Mesenchymal stem cell (in vitro differentiated cells and primary cell): ENCODE measurements at regions not wholly inside any gene's neighbourhood (a gene's known extent, or its start where the extent isn't known, plus 50 kb on each side); places are given as distances from the start of the nearest gene placed in this dataset.

Source experiments
- DNase-seq: peaks from one replicate; pipeline ENCODE4 v3.0.0-alpha.2; 2013
- H2AFZ ChIP-seq: one replicate; pipeline ENCODE4 v1.6.1; 2013; ENCODE audit warnings: low read depth, mild to moderate bottlenecking, control low read depth, inconsistent platforms, low read length, moderate library complexity
- H2AK5ac ChIP-seq: 2 replicates; pipeline ENCODE4 v1.6.1; 2013; ENCODE audit warnings: low read length, moderate library complexity, mild to moderate bottlenecking, inconsistent platforms; ENCODE audit not compliant: severe bottlenecking
- H2BK120ac ChIP-seq: one replicate; pipeline ENCODE4 v1.6.1; 2013; ENCODE audit warnings: low read depth, mild to moderate bottlenecking, inconsistent platforms, low read length, moderate library complexity
- H2BK12ac ChIP-seq, 2 experiments: one replicate each; pipeline ENCODE4 v1.6.1; 2013; ENCODE audit warnings: inconsistent platforms in 2 of 2, low read length in 2 of 2, mild to moderate bottlenecking in 2 of 2, moderate library complexity in 2 of 2, control low read depth in 1 of 2
- H2BK15ac ChIP-seq: one replicate; pipeline ENCODE4 v1.6.1; 2013; ENCODE audit warnings: mild to moderate bottlenecking, low read depth, inconsistent platforms; ENCODE audit not compliant: poor library complexity, severe bottlenecking
- H2BK5ac ChIP-seq: 2 replicates; pipeline ENCODE4 v1.6.1; 2013; ENCODE audit warnings: low read depth, mild to moderate bottlenecking, low read length, control low read depth, inconsistent platforms; ENCODE audit not compliant: poor library complexity, severe bottlenecking
- H3K14ac ChIP-seq, 2 experiments: one replicate each; pipeline ENCODE4 v1.6.1; 2013; ENCODE audit warnings: inconsistent platforms in 2 of 2, low read length in 2 of 2, control low read depth in 1 of 2, mild to moderate bottlenecking in 1 of 2, moderate library complexity in 1 of 2
- H3K18ac ChIP-seq, 2 experiments: one replicate each; pipeline ENCODE4 v1.6.1; 2013; ENCODE audit warnings: inconsistent platforms in 2 of 2, low read length in 2 of 2, control low read depth in 1 of 2, low read depth in 1 of 2, mild to moderate bottlenecking in 1 of 2
- H3K23ac ChIP-seq, 2 experiments: one replicate each; pipeline ENCODE4 v1.6.1; 2013; ENCODE audit warnings: inconsistent platforms in 2 of 2, low read length in 2 of 2, mild to moderate bottlenecking in 2 of 2, moderate library complexity in 2 of 2, control low read depth in 1 of 2
- H3K27ac ChIP-seq: 2 replicates; pipeline ENCODE4 v1.5.1; 2013; ENCODE audit warnings: mild to moderate bottlenecking, moderate library complexity, low read length, control low read depth, inconsistent platforms; ENCODE audit not compliant: poor library complexity, severe bottlenecking
- H3K27me3 ChIP-seq, 2 experiments: 2 replicates each; pipeline versions ENCODE4 v1.6.1 to v1.7.0; 2013; ENCODE audit warnings: low read length in 2 of 2, mild to moderate bottlenecking in 2 of 2, moderate library complexity in 2 of 2, control low read depth in 1 of 2, inconsistent platforms in 1 of 2; ENCODE audit not compliant: control insufficient read depth in 1 of 2, insufficient read depth in 1 of 2
- H3K36me3 ChIP-seq, 2 experiments: 2 replicates each; pipeline versions ENCODE4 v1.6.1 to v1.7.0; 2013; ENCODE audit warnings: low read length in 2 of 2, control low read depth in 1 of 2, inconsistent platforms in 1 of 2, low read depth in 1 of 2, mild to moderate bottlenecking in 1 of 2; ENCODE audit not compliant: insufficient read depth in 2 of 2, control insufficient read depth in 1 of 2
- H3K4ac ChIP-seq, 2 experiments: one replicate each; pipeline ENCODE4 v1.6.1; 2013; ENCODE audit warnings: inconsistent platforms in 2 of 2, low read length in 2 of 2, mild to moderate bottlenecking in 2 of 2, moderate library complexity in 2 of 2, control low read depth in 1 of 2, low read depth in 1 of 2
- H3K4me1 ChIP-seq: 2 replicates; pipeline ENCODE4 v1.6.1; 2013; ENCODE audit warnings: low read depth, low read length, control low read depth; ENCODE audit not compliant: control insufficient read depth, insufficient read depth
- H3K4me2 ChIP-seq: 2 replicates; pipeline ENCODE4 v1.6.1; 2013; ENCODE audit warnings: low read length, mild to moderate bottlenecking, inconsistent platforms; ENCODE audit not compliant: poor library complexity, severe bottlenecking
- H3K4me3 ChIP-seq, 2 experiments: 2 replicates each; pipeline versions ENCODE4 v1.5.1 to v1.7.0; 2013; ENCODE audit warnings: low read length in 2 of 2, mild to moderate bottlenecking in 2 of 2, control low read depth in 1 of 2, low read depth in 1 of 2; ENCODE audit not compliant: insufficient read depth in 1 of 2
- H3K79me1 ChIP-seq: replicated peaks from 2 replicates; pipeline ENCODE4 v1.6.1; 2013; ENCODE audit warnings: mild to moderate bottlenecking, control low read depth, low read length, inconsistent platforms; ENCODE audit not compliant: poor library complexity, severe bottlenecking
- H3K9ac ChIP-seq: 2 replicates; pipeline ENCODE4 v1.7.0; 2013; ENCODE audit warnings: mild to moderate bottlenecking, low read length, moderate library complexity
- H3K9me3 ChIP-seq: 2 replicates; pipeline ENCODE4 v1.7.0; 2013; ENCODE audit warnings: mild to moderate bottlenecking, low read length; ENCODE audit not compliant: control insufficient read depth
- H4K8ac ChIP-seq: one replicate; pipeline ENCODE4 v1.6.1; 2013; ENCODE audit warnings: inconsistent platforms, mild to moderate bottlenecking, low read length, moderate library complexity
- H4K91ac ChIP-seq: one replicate; pipeline ENCODE4 v1.6.1; 2013; ENCODE audit warnings: mild to moderate bottlenecking, low read length, inconsistent platforms
- WGBS: methylation state at CpG from one replicate; pipeline ENCODE4 v1.1.7; 2013; ENCODE audit warnings: mixed read lengths; 5-methylcytosine and 5-hydroxymethylcytosine counted together

- Histone ChIP-seq H2BK120ac (no peak overlapping the region), H3K4ac (no peak overlapping the region), H3K79me1 (no peaks in the 10 kb centered on the region), H2BK12ac (no peak overlapping the region), H3K18ac (no peak overlapping the region), H3K14ac (no peak overlapping the region), H2BK5ac (no peak overlapping the region), H4K8ac (no peak overlapping the region), H3K9ac (no peak overlapping the region), H3K23ac (no peak overlapping the region), H3K4me3 (no peak overlapping the region), H2AFZ (no peak overlapping the region), H3K4me2 (no peak overlapping the region), H2AK5ac (no peak overlapping the region), H2BK15ac (no peak overlapping the region), H3K27ac (no peak overlapping the region), H3K27me3 (peaks cover 0 to 16% of the 10 kb centered on the region in 2 experiments), H3K36me3 (no peaks in the 10 kb centered on the region), H3K4me1 (no peaks in the 10 kb centered on the region), H3K9me3 (peaks cover 15% of the 10 kb centered on the region), H4K91ac (no peak overlapping the region)
- no peak for DNase-seq
Measured at GRCh38 chr2:75410702-75411101, 150.0 kb downstream of the EVA1A start.

GRCh38 chr2:75408771-75409170 is 152.0 kb downstream of the EVA1A start:
- no peak overlapping the region for H3K4me3 ChIP-seq
- H2BK120ac ChIP-seq, result no peak overlapping the region
- no peak overlapping the region for H3K4me2 ChIP-seq
- no peak overlapping the region for H2BK5ac ChIP-seq
- H3K27me3 ChIP-seq, result peaks cover 0 to 20% of the 10 kb centered on the region in 2 experiments
- no peak overlapping the region for H2BK12ac ChIP-seq
- no peaks in the 10 kb centered on the region for H3K79me1 ChIP-seq
- no peak for DNase-seq
- no peak overlapping the region for H3K23ac ChIP-seq
- no peaks in the 10 kb centered on the region for H3K36me3 ChIP-seq
- H3K4ac ChIP-seq, result no peak overlapping the region
- H2AK5ac ChIP-seq, result no peak overlapping the region
- H2BK15ac ChIP-seq, result no peak overlapping the region
- H3K27ac ChIP-seq, result no peak overlapping the region
- H3K14ac ChIP-seq, result no peak overlapping the region
- no peak overlapping the region for H3K18ac ChIP-seq
- no peak overlapping the region for H2AFZ ChIP-seq
- no peak overlapping the region for H4K8ac ChIP-seq
- no peaks in the 10 kb centered on the region for H3K4me1 ChIP-seq
- H3K9ac ChIP-seq, result no peak overlapping the region
- peaks cover 15% of the 10 kb centered on the region for H3K9me3 ChIP-seq
- H4K91ac ChIP-seq, result no peak overlapping the region

GRCh38 chr2:75407038-75407530 is 153.7 kb downstream of the EVA1A start:
- Histone ChIP-seq H2BK5ac (no peak overlapping the region), H4K8ac (no peak overlapping the region), H3K9me3 (peaks cover 15% of the 10 kb centered on the region), H3K27me3 (peaks cover 0 to 20% of the 10 kb centered on the region in 2 experiments), H3K4me2 (no peak overlapping the region), H3K36me3 (no peaks in the 10 kb centered on the region), H3K23ac (no peak overlapping the region), H4K91ac (no peak overlapping the region), H2AFZ (no peak overlapping the region), H3K4me3 (no peak overlapping the region), H2BK15ac (no peak overlapping the region), H3K18ac (no peak overlapping the region), H3K79me1 (no peaks in the 10 kb centered on the region), H3K9ac (no peak overlapping the region), H3K14ac (no peak overlapping the region), H3K4ac (no peak overlapping the region), H3K4me1 (no peaks in the 10 kb centered on the region), H2AK5ac (no peak overlapping the region), H2BK120ac (no peak overlapping the region), H2BK12ac (no peak overlapping the region), H3K27ac (no peak overlapping the region)
- WGBS, result no CpG with 5 or more reads among the region's 3 CpGs
- DNase-seq, result no peak

- Histone ChIP-seq H4K91ac (no peak overlapping the region), H3K36me3 (no peaks in the 10 kb centered on the region), H2BK120ac (no peak overlapping the region), H2AFZ (no peak overlapping the region), H2BK5ac (no peak overlapping the region), H4K8ac (no peak overlapping the region), H3K79me1 (no peaks in the 10 kb centered on the region), H2BK15ac (no peak overlapping the region), H3K4me3 (no peak overlapping the region), H3K14ac (no peak overlapping the region), H2BK12ac (no peak overlapping the region), H3K18ac (no peak overlapping the region), H3K4ac (no peak overlapping the region), H3K23ac (no peak overlapping the region), H3K27ac (no peak overlapping the region), H3K27me3 (peaks cover 0 to 20% of the 10 kb centered on the region in 2 experiments), H3K4me2 (no peak overlapping the region), H3K9ac (no peak overlapping the region), H2AK5ac (no peak overlapping the region), H3K9me3 (peaks cover 10% of the 10 kb centered on the region), H3K4me1 (no peaks in the 10 kb centered on the region)
- DNase-seq, result no peak
- WGBS, result 40% methylated on average over 1 of the region's 1 CpG
Measured at GRCh38 chr2:75406131-75406581, 154.6 kb downstream of the EVA1A start.
